Transverse colon (tissue), 4 donors: ENCODE measurements at regions not wholly inside any gene's neighbourhood (a gene's known extent, or its start where the extent isn't known, plus 50 kb on each side); places are given as distances from the start of the nearest gene placed in this dataset.

ENCODE experiments used
- EP300 ChIP-seq: sonication (generic); formaldehyde crosslinking; IDR thresholded peaks from one replicate; pipeline ENCODE4 v1.6.1; 2017; ENCODE audit warnings: antibody characterized with exemption, low read depth
- POLR2A ChIP-seq: fragments of 450-650 bp; IDR thresholded peaks from one replicate; pipeline ENCODE4 v1.6.1; 2016; ENCODE audit warnings: antibody characterized with exemption, mild to moderate bottlenecking, moderate library complexity
- POLR2AphosphoS5 ChIP-seq, 3 donors: sonication (generic); formaldehyde crosslinking; IDR thresholded peaks; one replicate each; pipeline ENCODE4 v1.6.1; 2016; ENCODE audit warnings: antibody characterized with exemption in 3 of 3
- TF ChIP-seq, protein P1 (sequence below), 5 experiments: fragments of 200-600 bp in 3 of 5; fragments of 450-650 bp in 2 of 5; sonication (generic) in 3 of 5; IDR thresholded peaks; 1 replicate in 2 of 5; 2 replicates in 3 of 5; pipeline ENCODE4 v1.5.1; 2016 to 2017; ENCODE audit warnings: antibody characterized with exemption in 5 of 5, inconsistent platforms in 3 of 5, mild to moderate bottlenecking in 2 of 5, moderate library complexity in 1 of 5

DNA sequence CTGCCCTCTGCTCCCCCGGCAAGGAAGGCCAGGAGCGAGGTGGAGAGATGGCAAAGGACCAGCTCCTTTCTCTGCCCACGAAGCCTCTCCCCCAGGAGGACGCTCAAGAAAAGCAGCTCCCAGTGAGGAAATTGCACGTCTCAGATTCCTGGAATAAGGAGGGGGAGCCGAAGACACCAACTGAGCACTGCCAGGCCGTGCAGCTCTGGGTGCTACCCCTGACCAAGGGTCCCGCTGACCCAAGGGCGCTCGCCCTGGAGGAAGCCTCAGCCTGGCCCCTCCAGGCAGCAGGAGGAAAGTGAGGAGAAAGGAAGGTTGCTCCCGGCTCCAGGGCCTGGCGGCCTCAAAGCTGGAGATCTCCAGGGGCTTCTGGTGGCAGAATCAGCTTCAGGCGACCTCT is 174.1 kb upstream of the SFSWAP start:
- TF ChIP-seq EP300, result no peak
- TF ChIP-seq, protein P1, sequence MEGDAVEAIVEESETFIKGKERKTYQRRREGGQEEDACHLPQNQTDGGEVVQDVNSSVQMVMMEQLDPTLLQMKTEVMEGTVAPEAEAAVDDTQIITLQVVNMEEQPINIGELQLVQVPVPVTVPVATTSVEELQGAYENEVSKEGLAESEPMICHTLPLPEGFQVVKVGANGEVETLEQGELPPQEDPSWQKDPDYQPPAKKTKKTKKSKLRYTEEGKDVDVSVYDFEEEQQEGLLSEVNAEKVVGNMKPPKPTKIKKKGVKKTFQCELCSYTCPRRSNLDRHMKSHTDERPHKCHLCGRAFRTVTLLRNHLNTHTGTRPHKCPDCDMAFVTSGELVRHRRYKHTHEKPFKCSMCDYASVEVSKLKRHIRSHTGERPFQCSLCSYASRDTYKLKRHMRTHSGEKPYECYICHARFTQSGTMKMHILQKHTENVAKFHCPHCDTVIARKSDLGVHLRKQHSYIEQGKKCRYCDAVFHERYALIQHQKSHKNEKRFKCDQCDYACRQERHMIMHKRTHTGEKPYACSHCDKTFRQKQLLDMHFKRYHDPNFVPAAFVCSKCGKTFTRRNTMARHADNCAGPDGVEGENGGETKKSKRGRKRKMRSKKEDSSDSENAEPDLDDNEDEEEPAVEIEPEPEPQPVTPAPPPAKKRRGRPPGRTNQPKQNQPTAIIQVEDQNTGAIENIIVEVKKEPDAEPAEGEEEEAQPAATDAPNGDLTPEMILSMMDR (IDR thresholded peaks at IDR 0.05), result no peak
- no peak for TF ChIP-seq POLR2AphosphoS5 (IDR thresholded peaks at IDR 0.05)
- TF ChIP-seq POLR2A, result no peak
